Stimulated activated naive CD8-positive, alpha-beta T cell treated with anti-CD3 and anti-CD28 coated beads, Interleukin-15, Interleukin-2, amounts not matched to agents 100 ng/mL and 50 ng/mL, for 24 hours (primary cell): ENCODE measurements at regions not wholly inside any gene's neighbourhood (a gene's known extent, or its start where the extent isn't known, plus 50 kb on each side); places are given as distances from the start of the nearest gene placed in this dataset.

ENCODE experiments used
- H3K27ac Mint-ChIP-seq: one replicate; pipeline ENCODE4 v1.8.0; 2021; ENCODE audit warnings: mild to moderate bottlenecking, mixed read lengths
- H3K27me3 Mint-ChIP-seq: one replicate; pipeline ENCODE4 v1.8.0; 2021; ENCODE audit warnings: mixed read lengths
- H3K36me3 Mint-ChIP-seq: one replicate; pipeline ENCODE4 v1.8.0; 2021; ENCODE audit warnings: low read depth, mixed read lengths
- H3K4me1 Mint-ChIP-seq: one replicate; pipeline ENCODE4 v1.8.0; 2021; ENCODE audit warnings: low read depth, mixed read lengths
- H3K4me3 Mint-ChIP-seq: one replicate; pipeline ENCODE4 v1.8.0; 2021; ENCODE audit warnings: mild to moderate bottlenecking, mixed read lengths
- H3K9me3 Mint-ChIP-seq: one replicate; pipeline ENCODE4 v1.8.0; 2021; ENCODE audit warnings: mixed read lengths

- Mint-ChIP-seq H3K27ac (no peak overlapping the region), H3K4me1 (peaks cover 38% of the 10 kb centered on the region), H3K9me3 (no peaks in the 10 kb centered on the region), H3K27me3 (no peaks in the 10 kb centered on the region), H3K4me3 (no peak overlapping the region), H3K36me3 (no peaks in the 10 kb centered on the region)
Observed at GRCh38 chr1:235925016-235925415, 58.3 kb upstream of the LYST start.

DNA sequence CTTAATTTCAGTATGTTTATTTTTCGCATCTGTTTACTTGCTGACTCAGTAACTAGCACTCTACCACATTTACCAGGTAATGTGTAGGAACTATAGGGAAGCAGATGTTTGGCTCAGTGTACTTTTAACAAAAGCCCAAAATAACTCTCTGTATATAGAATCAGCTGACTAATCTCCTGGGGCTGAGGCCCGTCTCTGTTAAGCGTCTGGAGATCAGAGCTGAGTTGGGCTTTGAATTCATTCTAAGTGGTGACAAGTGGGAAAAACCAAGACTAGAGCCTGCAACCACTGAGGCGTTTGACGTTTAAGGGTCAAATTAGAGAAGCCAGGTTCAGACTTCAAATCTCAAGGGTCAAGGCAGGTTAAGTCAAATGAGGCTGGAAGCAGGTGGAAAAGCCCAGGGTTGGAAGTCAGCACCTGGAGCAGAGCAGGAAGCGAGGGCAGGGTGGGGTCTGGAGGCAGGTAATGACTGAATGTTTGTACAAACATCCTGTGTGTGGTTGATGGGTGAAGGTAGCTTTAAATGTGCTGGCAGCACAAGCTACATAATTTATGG is 56.8 kb upstream of the LYST start:
- peak overlapping the region; percentile 1 for H3K4me3 Mint-ChIP-seq

DNA sequence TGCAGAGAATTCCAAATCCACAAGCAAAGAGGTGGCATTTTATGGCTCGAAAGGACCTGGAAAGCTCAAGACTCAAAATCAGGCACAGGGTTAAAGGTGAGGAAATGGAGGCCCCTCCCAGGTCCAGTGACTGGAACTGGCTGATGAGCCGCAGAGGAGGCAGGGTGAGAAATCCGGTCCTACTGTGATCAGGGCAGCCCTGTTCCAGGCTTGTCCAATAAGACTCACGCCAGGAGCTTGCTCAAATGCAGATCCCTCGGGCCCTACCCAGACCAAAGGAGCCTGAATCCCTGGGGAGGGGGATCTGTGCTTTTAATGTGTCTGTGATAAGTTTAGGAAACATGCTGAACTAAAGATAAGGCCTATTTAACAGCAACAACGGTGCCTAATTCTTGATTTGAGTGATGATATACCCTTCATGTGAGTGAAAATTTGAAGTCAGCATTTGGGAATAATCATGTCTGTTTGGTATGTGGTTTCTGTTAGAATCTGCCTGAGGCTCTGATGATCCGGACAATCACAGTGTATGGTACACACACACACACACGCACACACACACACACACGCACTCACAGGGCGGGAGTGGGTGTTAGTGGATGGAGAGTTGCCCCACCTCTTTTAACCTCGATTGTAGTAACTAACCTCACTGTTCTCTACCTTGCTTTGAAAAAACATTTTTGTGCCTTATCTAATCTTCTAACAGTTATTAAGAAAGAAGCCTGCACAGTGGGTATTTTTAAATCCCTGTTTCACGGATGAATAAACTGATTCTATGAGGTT is 54.1 kb upstream of the LYST start:
- Mint-ChIP-seq H3K36me3 (no peaks in the 10 kb centered on the region), H3K4me1 (peaks cover 61% of the 10 kb centered on the region), H3K9me3 (no peaks in the 10 kb centered on the region), H3K4me3 (no peak overlapping the region), H3K27ac (no peak overlapping the region), H3K27me3 (no peaks in the 10 kb centered on the region)

More for the DNA sequence above, 56.8 kb upstream of the LYST start:
- no peaks in the 10 kb centered on the region for H3K9me3 Mint-ChIP-seq
- no peaks in the 10 kb centered on the region for H3K27me3 Mint-ChIP-seq
- H3K27ac Mint-ChIP-seq = peak overlapping the region; percentile 16
- H3K4me1 Mint-ChIP-seq = peaks cover 50% of the 10 kb centered on the region
- H3K36me3 Mint-ChIP-seq = no peaks in the 10 kb centered on the region

- Mint-ChIP-seq H3K4me3 (no peak overlapping the region), H3K4me1 (peaks cover 65% of the 10 kb centered on the region), H3K27me3 (no peaks in the 10 kb centered on the region), H3K36me3 (no peaks in the 10 kb centered on the region), H3K9me3 (no peaks in the 10 kb centered on the region), H3K27ac (no peak overlapping the region)
Observed at GRCh38 chr1:235919833-235920441, 53.2 kb upstream of the LYST start.

GRCh38 chr1:235919127-235919832 is 52.6 kb upstream of the LYST start:
- Mint-ChIP-seq H3K4me3 (no peak overlapping the region), H3K36me3 (no peaks in the 10 kb centered on the region), H3K27me3 (no peaks in the 10 kb centered on the region), H3K4me1 (peaks cover 63% of the 10 kb centered on the region), H3K9me3 (no peaks in the 10 kb centered on the region), H3K27ac (no peak overlapping the region)

DNA sequence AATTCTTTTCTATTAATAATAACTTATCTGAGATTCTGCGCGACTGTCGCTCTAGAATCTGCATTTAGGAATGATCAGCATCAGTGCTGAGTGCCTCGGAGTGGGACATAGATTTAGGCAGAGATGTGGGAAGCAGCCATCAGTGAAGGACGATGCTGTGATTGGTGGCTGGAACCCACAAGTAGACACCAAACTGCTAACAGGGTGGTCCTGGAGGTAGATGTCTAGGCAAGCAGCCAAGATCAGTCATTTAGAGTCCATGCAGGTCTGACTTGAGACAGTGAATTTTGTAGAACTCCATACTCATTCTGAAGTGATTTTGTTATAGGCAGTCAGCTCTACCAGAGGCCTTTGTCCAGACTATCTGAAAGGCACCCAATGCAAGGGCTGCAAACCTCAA is 51.8 kb upstream of the LYST start:
- Mint-ChIP-seq H3K36me3 (no peaks in the 10 kb centered on the region), H3K4me1 (peaks cover 55% of the 10 kb centered on the region), H3K9me3 (no peaks in the 10 kb centered on the region), H3K27ac (no peak overlapping the region), H3K4me3 (no peak overlapping the region), H3K27me3 (no peaks in the 10 kb centered on the region)

DNA sequence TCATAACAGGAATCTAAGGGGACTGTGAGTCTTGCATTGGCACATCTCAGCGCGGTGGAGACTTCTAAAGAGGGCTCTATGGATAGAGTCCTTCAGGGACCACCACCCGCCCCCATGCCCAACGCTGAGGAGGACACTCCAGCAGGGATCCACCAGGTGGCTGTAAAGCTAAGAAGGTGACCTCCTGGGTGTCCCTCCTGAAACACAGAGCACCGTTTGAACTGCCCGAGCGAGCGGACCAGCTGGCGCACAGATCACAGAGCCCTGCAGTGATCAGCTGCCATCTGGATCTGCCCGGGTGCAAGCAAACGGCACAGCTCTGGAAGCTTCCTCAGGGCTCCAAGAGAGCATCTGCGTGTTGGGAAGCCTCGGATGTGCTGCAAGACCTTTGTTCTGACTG is 51.3 kb upstream of the LYST start:
- no peaks in the 10 kb centered on the region for H3K27me3 Mint-ChIP-seq
- no peaks in the 10 kb centered on the region for H3K36me3 Mint-ChIP-seq
- H3K9me3 Mint-ChIP-seq = no peaks in the 10 kb centered on the region
- H3K4me1 Mint-ChIP-seq = peaks cover 51% of the 10 kb centered on the region
- H3K27ac Mint-ChIP-seq = no peak overlapping the region
- H3K4me3 Mint-ChIP-seq = no peak overlapping the region

DNA sequence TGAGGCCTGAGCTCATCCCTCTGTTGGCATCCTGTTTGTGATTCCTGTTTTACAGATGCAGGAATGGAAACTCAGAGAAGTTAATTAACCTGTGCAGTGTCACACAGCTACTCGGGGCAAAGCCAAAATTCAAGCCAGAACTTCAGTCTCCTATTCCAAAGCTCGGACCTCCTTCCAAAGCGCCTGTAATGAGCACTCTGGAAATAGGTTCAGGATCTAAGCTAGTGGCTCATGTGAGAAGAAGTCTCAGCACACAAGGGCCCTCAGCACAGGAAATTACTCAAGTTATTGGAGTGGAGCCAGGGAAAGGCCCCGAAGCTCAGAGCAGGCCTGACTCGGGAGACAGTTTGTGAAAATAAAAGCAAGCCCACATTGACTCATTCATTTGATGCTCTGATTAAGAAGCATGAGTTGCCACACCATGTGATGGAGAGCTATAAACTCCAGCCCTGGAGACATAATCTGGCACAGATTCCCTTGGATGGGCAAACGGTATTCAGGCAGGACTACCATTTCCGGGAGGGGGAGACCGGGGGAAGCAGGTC is 50.6 kb upstream of the LYST start:
- Mint-ChIP-seq H3K27me3 (no peaks in the 10 kb centered on the region), H3K9me3 (no peaks in the 10 kb centered on the region), H3K27ac (peak overlapping the region; percentile 91), H3K36me3 (no peaks in the 10 kb centered on the region), H3K4me1 (peaks cover 46% of the 10 kb centered on the region), H3K4me3 (peak overlapping the region; percentile 19)
